Stomach smooth muscle (tissue), 2 donors: ENCODE measurements at regions not wholly inside any gene's neighbourhood (a gene's known extent, or its start where the extent isn't known, plus 50 kb on each side); places are given as distances from the start of the nearest gene placed in this dataset.

Experiments
- H3K27ac ChIP-seq: one replicate; pipeline ENCODE4 v1.7.0; 2013; ENCODE audit warnings: mild to moderate bottlenecking, low read length, inconsistent platforms
- H3K27me3 ChIP-seq, 2 donors: one replicate each; pipeline ENCODE4 v1.7.0; 2013; ENCODE audit warnings: low read length in 2 of 2; ENCODE audit not compliant: insufficient read depth in 2 of 2, control insufficient read depth in 1 of 2
- H3K36me3 ChIP-seq, 2 donors: one replicate each; pipeline ENCODE4 v1.7.0; 2013; ENCODE audit warnings: low read length in 2 of 2; ENCODE audit not compliant: control insufficient read depth in 2 of 2, insufficient read depth in 2 of 2
- H3K4me1 ChIP-seq: one replicate; pipeline ENCODE4 v1.7.0; 2013; ENCODE audit warnings: low read length; ENCODE audit not compliant: control insufficient read depth, insufficient read depth
- H3K4me3 ChIP-seq, 2 donors: one replicate each; pipeline ENCODE4 v1.7.0; 2013; ENCODE audit warnings: low read length in 2 of 2
- H3K9ac ChIP-seq, 2 donors: one replicate each; pipeline ENCODE4 v1.7.0; 2013; ENCODE audit warnings: low read length in 2 of 2, mild to moderate bottlenecking in 1 of 2
- H3K9me3 ChIP-seq, 2 donors: one replicate each; pipeline ENCODE4 v1.7.0; 2013; ENCODE audit warnings: low read length in 2 of 2; ENCODE audit not compliant: control insufficient read depth in 2 of 2
- donor health status: healthy.
- donor health status: Pancreatic carcinoma.

DNA sequence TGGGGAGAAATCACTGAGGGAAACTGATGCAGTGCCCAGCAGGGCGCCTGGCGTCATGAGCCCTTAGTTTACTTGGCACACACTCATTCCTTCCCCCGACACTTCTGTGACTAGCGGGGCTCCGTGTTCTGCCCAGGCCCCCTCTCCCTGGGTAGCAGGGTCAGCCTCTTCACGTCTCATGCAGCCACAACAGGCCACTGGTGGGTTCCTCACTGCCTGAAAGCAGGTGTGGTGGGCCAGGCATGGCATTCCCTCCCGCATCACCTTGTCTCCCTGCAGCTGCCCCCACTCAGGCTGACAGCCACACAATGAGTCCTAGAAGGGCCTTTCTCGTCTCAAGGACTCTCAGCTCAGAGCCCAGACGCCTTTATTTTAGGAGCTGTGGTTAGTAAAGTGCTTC, 51.1 kb upstream of the CPLX2 start:
- Histone ChIP-seq H3K36me3 (no peaks in the 10 kb centered on the region), H3K4me1 (no peaks in the 10 kb centered on the region), H3K27ac (no peak overlapping the region), H3K27me3 (peaks cover 3 to 19% of the 10 kb centered on the region in 2 donors), H3K9ac (no peak overlapping the region), H3K4me3 (no peak overlapping the region), H3K9me3 (peaks cover 0 to 8% of the 10 kb centered on the region in 2 donors)
